GM21515 (cell line): ENCODE measurements at regions not wholly inside any gene's neighbourhood (a gene's known extent, or its start where the extent isn't known, plus 50 kb on each side); places are given as distances from the start of the nearest gene placed in this dataset.
A peak's percentile ranks its signal among the peaks of the same experiment; 100 is the strongest.
"Not testable (repeated sequence)": the region's sequence is repeated elsewhere in the genome, so short reads cannot be mapped to it uniquely, and the experiment has no call there.

ENCODE experiments used
- ATAC-seq: cut with Tn5 transposase; IDR thresholded peaks from one replicate; pipeline ENCODE4 v1.9.1; 2021; ENCODE audit not compliant: unreplicated experiment

- ATAC-seq, result no peak
These were observed 78.8 kb downstream of the IGLL1 start for GRCh38 chr22:23501261-23501619.

GRCh38 chr22:23500508-23501260, 79.4 kb downstream of the IGLL1 start:
- ATAC-seq, result no peak

DNA sequence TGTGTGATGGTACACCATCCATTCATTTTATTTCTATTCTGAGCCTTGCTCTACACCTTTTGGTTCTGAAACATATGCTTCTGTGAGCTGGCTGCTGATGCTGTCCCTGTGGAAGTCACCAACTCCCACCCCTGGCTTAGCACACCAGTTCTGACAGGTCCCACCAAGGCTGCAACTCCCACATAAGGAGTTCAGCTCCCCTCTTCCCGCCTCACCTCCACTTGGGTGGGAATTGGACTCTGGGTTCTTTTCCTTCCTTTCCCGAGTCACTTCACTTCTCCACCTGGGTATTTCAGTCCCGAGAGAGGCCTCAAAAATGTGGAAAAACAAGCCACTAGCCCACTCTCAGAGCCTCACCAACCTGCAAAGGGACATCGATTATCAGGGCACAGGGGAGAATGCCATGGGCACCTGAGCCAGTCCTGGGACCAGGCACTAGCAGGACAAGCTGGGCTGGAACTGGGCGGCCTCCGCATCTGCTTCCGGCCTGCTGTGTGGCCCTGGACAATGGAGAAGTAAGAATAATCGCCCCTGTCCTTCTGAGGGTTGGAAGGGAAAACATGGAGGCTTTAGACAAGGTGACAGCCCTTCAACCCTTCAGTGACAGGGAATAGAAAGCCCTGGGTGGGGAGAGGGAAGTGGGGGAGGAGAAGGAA, 80.1 kb downstream of the IGLL1 start:
- ATAC-seq, result no peak

DNA sequence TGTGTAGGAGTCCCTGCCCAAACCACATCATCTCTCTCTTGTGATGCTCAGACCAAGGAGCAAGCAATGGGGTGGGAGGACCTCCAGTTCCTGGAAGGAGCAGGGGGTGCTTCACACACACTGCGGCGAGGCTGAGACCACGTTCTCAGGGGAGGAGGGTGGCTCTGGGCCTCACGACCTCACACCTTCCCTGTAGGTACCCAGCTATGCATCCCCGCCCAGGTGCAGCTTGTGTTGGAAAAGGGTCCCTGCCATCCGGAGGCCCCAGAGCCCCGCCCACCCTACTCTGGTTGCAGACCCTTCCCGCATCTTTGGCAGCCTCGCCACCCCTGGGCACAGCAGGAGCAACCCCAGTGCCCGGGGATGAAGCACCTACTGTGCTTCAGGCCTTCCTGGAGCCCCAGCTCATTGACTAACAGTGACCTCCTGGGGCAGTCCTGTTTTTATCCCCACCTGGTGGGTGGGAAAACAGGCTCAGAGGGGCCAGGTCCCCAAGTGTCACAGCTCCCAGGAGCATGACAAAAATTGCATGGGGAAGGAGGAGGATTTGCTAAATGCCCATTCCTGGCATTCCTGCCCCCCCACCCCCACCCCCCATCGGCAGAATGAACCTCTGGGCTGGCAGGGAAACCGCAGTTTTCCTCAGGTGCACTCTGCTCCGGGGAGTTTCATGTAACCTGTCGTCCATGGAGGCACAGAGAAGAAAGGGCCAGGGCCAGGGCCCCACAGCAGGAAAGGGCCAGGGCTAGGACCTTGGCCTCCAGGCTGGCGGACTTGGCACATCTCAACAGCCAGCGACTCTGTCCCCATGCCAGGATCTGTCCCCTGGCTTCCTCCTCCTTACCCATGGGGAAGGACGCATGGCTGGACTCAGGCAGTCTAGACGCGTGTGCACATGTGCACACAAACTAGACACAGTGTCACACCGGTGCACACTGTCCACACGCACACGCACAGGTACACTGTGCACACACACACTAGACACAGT, 81.0 kb downstream of the IGLL1 start:
- ATAC-seq, result no peak

DNA sequence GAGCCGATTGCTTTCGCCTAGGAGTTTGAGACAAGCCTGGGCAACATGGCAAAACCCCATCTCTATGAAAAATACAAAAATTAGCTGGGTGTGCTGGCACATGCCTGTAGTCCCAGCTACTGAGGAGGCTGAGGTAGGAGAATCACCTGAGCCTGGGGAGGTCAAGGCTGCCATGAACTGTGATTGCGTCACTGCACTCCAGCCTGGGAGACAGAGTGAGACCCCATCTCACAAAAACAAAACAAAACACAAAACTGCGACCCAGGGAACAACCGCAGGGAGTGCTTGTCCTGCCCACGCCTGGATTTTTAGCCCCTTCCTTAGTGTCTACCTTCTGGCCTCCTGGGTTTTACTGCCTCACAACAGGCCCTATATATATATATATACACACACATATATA, 82.2 kb downstream of the IGLL1 start:
- not testable (repeated sequence) for ATAC-seq

DNA sequence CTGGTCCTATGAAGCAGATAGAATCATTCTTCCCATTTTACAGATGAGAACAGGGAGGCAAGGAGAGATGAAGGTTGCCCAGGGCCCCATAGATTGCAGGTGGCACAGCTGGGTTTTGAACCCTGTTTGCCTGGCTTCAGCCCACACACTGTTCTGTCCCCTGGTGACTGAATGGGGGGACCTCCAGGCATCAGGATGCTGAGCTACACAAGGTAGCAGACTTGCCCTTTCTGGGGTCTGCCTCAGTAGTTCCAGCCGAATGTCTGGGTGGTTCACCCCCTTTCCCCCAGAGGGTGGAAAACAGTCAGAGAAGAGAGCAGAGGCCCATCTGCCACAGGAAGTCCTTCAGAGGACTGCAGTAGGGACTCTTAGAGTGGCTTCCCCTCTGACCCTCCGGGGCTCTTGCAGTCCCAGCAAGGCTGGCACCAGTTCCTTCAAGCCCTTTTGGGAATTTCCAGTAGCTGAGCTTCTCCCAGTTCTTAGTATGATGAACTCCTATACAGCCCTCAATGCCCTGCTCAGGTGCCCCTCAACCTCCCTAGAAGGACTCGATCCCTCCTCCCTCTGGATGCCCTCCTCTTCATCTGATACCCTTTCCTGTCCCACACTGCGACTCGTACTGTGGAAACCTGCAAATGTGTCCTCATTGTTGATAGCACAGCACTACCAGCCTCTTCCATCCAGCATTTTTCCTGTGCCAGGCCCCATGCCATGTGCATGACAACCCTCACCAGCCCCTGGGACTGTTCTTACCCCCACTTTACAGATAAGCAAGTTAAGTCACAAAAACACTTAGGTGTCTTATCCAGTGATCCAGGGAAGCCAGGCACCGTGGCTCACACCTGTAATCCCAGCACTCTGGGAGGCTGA, 82.8 kb downstream of the IGLL1 start:
- no peak for ATAC-seq

- ATAC-seq, result no peak
These were observed 83.7 kb downstream of the IGLL1 start for GRCh38 chr22:23496445-23496833.

DNA sequence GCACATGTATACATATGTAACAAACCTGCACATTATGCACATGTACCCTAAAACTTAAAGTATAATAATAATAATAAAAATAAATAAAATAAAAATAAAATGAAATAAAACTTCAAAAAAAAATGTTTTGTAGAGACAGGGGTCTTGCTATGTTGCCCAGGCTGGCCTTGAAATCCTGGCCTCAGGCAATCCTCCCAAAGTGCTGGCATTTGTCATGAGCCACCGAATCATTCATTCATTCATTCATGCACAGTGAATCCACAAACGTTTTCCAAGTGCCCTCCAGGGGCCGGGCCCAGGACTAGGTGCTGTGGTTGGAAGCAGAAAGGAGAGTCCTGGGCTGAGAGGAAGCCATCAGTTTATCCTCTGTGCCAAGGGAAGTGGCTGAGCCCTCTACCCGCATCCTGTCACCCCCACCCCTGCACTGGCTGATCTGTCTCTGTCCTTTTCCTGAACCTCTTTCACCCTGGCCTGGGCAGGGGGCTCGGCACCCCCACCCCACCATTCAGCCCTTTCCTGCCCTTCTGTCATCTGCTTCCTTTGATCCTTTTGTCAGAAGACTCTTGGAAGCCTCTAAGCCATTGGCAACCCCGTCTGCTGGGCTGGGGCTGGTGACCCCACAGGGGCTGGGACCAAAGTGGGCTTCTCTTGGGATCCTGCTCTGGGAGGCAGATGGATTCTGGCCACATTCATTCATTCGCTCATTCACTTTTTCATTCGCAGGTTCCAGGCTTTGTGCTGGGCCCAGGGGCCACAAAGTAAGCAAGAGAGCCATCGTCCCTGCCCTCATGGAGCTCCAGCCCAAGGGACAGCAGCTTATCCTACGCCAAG, 84.3 kb downstream of the IGLL1 start:
- no peak for ATAC-seq

DNA sequence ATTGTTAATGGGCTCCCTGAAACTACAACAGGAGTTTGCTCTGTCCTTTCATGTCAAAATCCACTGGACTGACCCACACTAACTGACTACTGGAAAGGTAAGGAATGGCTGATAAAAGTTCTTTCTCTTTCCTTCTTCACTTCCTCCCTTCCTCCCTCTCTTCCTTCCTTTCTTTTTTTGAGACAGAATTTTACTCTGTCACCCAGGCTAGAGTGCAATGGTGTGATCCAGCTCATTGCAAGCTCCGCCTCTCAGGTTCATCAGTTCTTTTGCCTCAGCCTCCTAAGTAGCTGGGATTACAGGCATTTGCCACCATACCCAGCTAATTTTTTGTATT, 85.2 kb downstream of the IGLL1 start:
- ATAC-seq, result no peak

- peak; percentile 95 for ATAC-seq
These were observed 94.6 kb downstream of the IGLL1 start for GRCh38 chr22:23485490-23485889.

DNA sequence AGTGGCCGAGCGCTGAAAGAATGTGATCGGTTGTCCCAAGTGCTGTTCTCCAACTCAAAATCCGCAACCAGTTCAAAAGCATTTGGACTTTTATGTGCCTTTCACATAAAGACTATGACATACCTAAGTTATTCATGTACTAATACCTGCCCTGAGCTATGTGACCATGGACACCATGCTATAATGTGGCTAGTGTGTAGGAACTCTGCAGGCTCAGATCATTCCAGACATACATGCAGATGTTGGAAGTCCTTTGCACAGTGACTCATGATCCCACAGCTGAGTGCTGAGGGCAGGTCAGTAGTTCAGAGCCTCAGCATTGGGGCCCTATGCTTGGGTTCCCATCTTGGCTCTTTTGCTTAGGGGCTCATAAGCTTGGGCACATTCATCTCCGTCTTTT, 95.4 kb downstream of the IGLL1 start:
- ATAC-seq, result no peak

- ATAC-seq, result no peak
These were observed 98.7 kb downstream of the IGLL1 start for GRCh38 chr22:23481369-23481768.

- no peak for ATAC-seq
These were observed 101.9 kb downstream of the IGLL1 start for GRCh38 chr22:23478175-23478574.

GRCh38 chr22:23474531-23474930, 105.6 kb downstream of the IGLL1 start:
- not testable (repeated sequence) for ATAC-seq

DNA sequence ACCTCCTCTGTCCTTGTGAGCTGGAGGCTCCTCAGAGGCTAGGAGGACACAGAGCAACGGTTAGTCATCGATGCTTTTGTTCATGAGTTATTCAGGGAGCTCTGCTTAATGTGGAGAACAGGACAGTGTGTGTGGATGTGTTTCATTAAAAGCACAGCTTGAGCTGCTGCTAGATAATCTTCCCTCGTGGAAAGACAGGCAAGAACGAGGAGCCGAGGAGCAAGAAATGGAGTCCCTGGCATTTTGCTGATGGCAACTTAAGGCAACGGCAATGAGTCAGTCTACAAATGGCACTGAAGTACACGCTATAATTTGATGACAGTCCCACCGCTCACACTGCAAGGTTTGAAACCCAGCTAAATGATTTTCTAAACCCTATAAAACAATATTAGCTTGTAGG, 106.2 kb downstream of the IGLL1 start:
- no peak for ATAC-seq

DNA sequence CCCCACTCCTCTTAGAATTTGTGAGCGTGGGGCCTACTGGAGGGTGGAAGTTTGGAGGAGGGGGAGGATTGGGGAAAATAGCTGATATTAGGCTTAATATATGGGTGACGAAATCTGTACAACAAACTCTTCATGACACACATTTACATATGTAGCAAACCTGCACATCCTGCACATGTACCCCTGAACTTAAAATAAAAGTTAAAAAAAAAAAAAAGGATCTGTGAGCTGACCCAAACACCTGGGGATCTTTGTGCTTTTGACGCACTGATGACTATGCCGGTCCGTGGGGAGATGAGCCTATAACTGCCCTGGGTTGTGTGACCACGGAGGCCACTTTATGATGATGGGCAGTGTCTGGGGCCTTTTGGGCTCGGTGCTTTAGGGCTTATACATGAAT, 107.7 kb downstream of the IGLL1 start:
- not testable (repeated sequence) for ATAC-seq

DNA sequence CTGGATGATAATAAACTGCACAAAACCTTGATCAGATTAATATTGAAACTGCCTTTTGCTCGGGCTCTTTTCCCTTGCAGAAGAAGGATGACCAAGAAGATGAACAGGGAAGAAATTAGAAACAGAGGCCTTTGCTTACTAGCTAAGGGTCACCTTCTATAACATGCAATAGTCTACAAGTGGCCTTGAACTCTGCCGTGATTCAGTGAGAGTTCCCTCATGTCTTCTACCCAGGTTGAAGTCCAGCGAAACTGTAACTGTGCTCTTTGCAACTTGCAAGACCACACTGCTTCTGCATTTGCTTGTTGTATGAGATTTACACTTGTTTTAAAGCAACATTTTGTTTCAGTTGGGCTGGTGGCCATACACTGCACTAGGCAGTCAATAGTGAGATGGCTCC, 108.4 kb downstream of the IGLL1 start:
- no peak for ATAC-seq

- ATAC-seq, result no peak
These were observed 109.2 kb downstream of the IGLL1 start for GRCh38 chr22:23470811-23471389.

- no peak for ATAC-seq
These were observed 112.3 kb downstream of the IGLL1 start for GRCh38 chr22:23467721-23468294.
